ENCODE measurements at regions not wholly inside any gene's neighbourhood (a gene's known extent, or its start where the extent isn't known, plus 50 kb on each side); places are given as distances from the start of the nearest gene placed in this dataset.

DNA sequence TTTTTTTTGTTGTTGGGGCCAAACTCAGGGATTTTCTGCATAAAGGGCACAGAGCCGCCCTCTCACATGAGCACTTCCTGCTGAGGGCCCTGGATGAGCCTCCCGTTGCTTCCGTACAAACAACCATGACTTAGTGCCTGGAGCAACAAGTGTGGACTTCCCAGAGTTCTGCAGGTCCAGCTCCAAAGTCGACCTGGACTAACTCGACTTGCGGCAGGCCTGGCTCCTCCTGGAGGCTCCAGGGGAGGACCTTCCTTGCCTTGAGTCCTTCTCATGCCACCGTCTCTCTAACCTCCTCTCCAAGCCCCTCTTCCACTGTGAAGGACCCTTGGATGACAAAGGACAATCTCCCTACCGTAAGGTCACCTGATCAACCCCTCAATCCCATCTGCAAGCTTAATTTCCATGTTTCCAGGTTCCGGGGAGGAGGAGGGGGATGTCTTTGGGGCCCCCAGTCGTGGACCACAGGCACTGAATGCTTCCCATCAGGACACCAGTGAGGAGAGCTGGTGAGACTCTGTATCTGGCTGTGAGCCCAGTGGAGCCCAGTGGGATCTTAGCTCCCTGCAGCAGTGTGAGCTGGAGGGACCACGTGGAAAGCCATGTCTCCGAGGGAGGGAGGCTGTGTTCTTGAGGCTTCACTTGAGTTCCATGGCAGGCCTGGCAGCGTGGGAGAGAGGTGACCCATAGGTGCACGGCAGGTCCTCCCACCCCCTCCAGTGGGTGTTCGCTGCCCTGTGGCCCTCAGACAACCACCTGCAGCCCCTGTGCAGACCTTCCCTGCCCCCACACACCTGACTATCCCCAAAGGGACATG lies 199.5 kb upstream of the PPP2R2D start:
- no peak for TF ChIP-seq POLR2A (IDR thresholded peaks at IDR 0.05)
- TF ChIP-seq, protein P1, sequence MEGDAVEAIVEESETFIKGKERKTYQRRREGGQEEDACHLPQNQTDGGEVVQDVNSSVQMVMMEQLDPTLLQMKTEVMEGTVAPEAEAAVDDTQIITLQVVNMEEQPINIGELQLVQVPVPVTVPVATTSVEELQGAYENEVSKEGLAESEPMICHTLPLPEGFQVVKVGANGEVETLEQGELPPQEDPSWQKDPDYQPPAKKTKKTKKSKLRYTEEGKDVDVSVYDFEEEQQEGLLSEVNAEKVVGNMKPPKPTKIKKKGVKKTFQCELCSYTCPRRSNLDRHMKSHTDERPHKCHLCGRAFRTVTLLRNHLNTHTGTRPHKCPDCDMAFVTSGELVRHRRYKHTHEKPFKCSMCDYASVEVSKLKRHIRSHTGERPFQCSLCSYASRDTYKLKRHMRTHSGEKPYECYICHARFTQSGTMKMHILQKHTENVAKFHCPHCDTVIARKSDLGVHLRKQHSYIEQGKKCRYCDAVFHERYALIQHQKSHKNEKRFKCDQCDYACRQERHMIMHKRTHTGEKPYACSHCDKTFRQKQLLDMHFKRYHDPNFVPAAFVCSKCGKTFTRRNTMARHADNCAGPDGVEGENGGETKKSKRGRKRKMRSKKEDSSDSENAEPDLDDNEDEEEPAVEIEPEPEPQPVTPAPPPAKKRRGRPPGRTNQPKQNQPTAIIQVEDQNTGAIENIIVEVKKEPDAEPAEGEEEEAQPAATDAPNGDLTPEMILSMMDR (IDR thresholded peaks at IDR 0.05): no peak
